ENCODE measurements at regions not wholly inside any gene's neighbourhood (a gene's known extent, or its start where the extent isn't known, plus 50 kb on each side); places are given as distances from the start of the nearest gene placed in this dataset.

DNA sequence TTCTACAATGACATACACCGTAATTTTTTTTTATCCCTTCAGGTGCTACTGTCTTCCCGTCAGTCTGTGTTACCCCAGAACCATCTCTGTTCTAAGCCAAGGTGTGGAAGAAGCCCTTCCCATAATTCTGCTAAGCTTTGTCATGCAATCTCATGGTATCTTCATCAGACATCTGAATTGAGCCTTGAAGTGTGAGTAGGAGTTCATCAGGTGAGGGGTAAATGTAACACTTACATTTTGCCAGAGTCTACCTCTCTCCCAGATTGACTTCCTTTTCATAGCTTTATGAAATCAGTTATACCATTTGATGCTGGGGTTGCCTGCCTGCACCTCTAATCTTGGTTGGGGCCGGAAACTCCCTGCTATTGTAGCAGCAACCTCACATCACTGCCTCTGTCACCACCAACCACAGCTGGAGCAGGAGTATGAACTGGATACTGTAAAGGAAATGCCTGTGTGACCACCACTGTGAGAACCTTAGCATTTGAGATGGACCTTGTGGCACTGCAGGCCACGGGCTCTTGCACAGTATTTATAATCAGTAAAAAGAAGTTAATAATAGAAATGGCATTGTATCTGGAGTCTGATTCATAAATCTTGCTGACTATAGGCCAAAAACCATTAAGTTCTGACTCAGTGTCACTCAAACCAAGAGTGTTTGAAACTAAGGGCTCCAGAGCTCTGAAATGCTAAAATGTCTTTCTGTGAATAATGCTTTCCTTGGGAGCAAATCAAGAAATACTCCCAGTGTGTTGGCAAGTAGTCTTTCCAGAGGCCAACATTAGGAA, 58.7 kb upstream of the STK38L start:
- Histone ChIP-seq H3K9ac (ENCODE audit: insufficient read length, low read depth) (no peak overlapping the region), H3K4me3 (ENCODE audit: insufficient read length, low read depth) (no peak overlapping the region), H3K36me3 (ENCODE audit: insufficient read depth, insufficient read length, low read length) (no peaks in the 10 kb centered on the region), H3K27me3 (ENCODE audit: insufficient read depth, insufficient read length) (no peaks in the 10 kb centered on the region), H3K4me1 (ENCODE audit: insufficient read depth, insufficient read length) (no peaks in the 10 kb centered on the region), H3K9me3 (ENCODE audit: insufficient read depth, low read length) (no peaks in the 10 kb centered on the region)
- TF ChIP-seq ZNF274 (IDR thresholded peaks at IDR 0.05; ENCODE audit: low read depth, low read length) (no peak), SUZ12 (IDR thresholded peaks at IDR 0.05; ENCODE audit: extremely low read depth, insufficient read depth, insufficient read length) (no peak), YY1 (IDR thresholded peaks at IDR 0.05; ENCODE audit: insufficient read depth, insufficient read length) (no peak)
- no peak for DNase-seq (ENCODE audit: low read depth, low spot score)

DNA sequence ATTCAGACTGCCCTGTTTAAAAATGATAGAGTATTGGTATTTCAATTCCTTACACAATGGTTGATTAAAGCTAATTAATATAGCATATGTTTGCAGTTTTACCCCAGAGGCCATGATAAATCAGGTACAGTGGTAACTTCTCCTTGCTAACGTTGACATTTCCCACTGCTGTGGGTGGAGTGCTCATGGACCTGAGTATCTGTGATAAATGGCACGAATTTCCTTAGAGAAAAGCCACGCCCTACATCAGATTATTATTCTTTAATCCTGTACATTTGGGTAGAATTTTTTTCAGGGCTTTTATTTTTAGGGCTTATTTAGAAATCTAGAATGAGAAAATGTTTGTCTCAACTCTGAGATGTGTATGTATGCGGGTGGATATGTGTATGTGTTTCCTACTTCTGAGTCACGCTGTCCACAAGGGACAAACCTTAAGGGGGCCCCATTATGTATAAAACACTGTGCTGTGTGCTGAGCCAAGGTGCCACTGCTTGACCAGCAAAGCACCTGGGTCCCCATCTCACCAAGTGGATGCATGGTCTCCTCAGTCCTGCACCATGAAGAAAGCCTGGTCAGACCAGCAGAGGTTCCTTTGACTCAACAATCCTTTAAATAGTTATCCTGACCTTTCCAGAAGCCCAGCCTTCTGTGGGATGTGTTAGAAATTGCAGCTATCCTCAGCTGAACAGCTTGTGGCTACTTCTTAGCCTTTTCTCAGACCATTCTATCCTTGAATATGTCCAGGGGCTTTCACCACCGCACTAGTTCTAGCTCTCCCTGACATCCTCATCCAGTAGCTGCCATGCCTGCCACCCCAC, 57.9 kb upstream of the STK38L start:
- H3K27me3 ChIP-seq (ENCODE audit: insufficient read depth, insufficient read length): no peaks in the 10 kb centered on the region
- no peak overlapping the region for H3K4me3 ChIP-seq (ENCODE audit: insufficient read length, low read depth)
- H3K9ac ChIP-seq (ENCODE audit: insufficient read length, low read depth): no peak overlapping the region
- TF ChIP-seq YY1 (IDR thresholded peaks at IDR 0.05; ENCODE audit: insufficient read depth, insufficient read length): no peak
- TF ChIP-seq SUZ12 (IDR thresholded peaks at IDR 0.05; ENCODE audit: extremely low read depth, insufficient read depth, insufficient read length): no peak
- no peak for TF ChIP-seq ZNF274 (IDR thresholded peaks at IDR 0.05; ENCODE audit: low read depth, low read length)
- H3K9me3 ChIP-seq (ENCODE audit: insufficient read depth, low read length): no peaks in the 10 kb centered on the region
- no peak for DNase-seq (ENCODE audit: low read depth, low spot score)
- H3K36me3 ChIP-seq (ENCODE audit: insufficient read depth, insufficient read length, low read length): no peaks in the 10 kb centered on the region
- no peaks in the 10 kb centered on the region for H3K4me1 ChIP-seq (ENCODE audit: insufficient read depth, insufficient read length)

- no peak for TF ChIP-seq ZNF274 (IDR thresholded peaks at IDR 0.05; ENCODE audit: low read depth, low read length)
- no peak for TF ChIP-seq SUZ12 (IDR thresholded peaks at IDR 0.05; ENCODE audit: extremely low read depth, insufficient read depth, insufficient read length)
- no peak for TF ChIP-seq YY1 (IDR thresholded peaks at IDR 0.05; ENCODE audit: insufficient read depth, insufficient read length)
- Histone ChIP-seq H3K36me3 (ENCODE audit: insufficient read depth, insufficient read length, low read length) (no peaks in the 10 kb centered on the region), H3K9me3 (ENCODE audit: insufficient read depth, low read length) (no peaks in the 10 kb centered on the region), H3K27me3 (ENCODE audit: insufficient read depth, insufficient read length) (no peaks in the 10 kb centered on the region), H3K4me3 (ENCODE audit: insufficient read length, low read depth) (no peak overlapping the region), H3K9ac (ENCODE audit: insufficient read length, low read depth) (no peak overlapping the region), H3K4me1 (ENCODE audit: insufficient read depth, insufficient read length) (no peaks in the 10 kb centered on the region)
- DNase-seq (ENCODE audit: low read depth, low spot score): no peak
Observed at GRCh38 chr12:27187697-27188096, 56.4 kb upstream of the STK38L start.

GRCh38 chr12:27190761-27191160, 53.3 kb upstream of the STK38L start:
- no peaks in the 10 kb centered on the region for H3K27me3 ChIP-seq (ENCODE audit: insufficient read depth, insufficient read length)
- H3K9me3 ChIP-seq (ENCODE audit: insufficient read depth, low read length): no peaks in the 10 kb centered on the region
- H3K4me1 ChIP-seq (ENCODE audit: insufficient read depth, insufficient read length): no peaks in the 10 kb centered on the region
- no peak overlapping the region for H3K4me3 ChIP-seq (ENCODE audit: insufficient read length, low read depth)
- H3K9ac ChIP-seq (ENCODE audit: insufficient read length, low read depth): no peak overlapping the region
- no peak for TF ChIP-seq SUZ12 (IDR thresholded peaks at IDR 0.05; ENCODE audit: extremely low read depth, insufficient read depth, insufficient read length)
- H3K36me3 ChIP-seq (ENCODE audit: insufficient read depth, insufficient read length, low read length): no peaks in the 10 kb centered on the region
- no peak for DNase-seq (ENCODE audit: low read depth, low spot score)

GRCh38 chr12:27191531-27191930, 52.6 kb upstream of the STK38L start:
- Histone ChIP-seq H3K36me3 (ENCODE audit: insufficient read depth, insufficient read length, low read length) (no peaks in the 10 kb centered on the region), H3K4me3 (ENCODE audit: insufficient read length, low read depth) (no peak overlapping the region), H3K27me3 (ENCODE audit: insufficient read depth, insufficient read length) (no peaks in the 10 kb centered on the region), H3K4me1 (ENCODE audit: insufficient read depth, insufficient read length) (no peaks in the 10 kb centered on the region), H3K9me3 (ENCODE audit: insufficient read depth, low read length) (no peaks in the 10 kb centered on the region), H3K9ac (ENCODE audit: insufficient read length, low read depth) (no peak overlapping the region)
- TF ChIP-seq ZNF274 (IDR thresholded peaks at IDR 0.05; ENCODE audit: low read depth, low read length) (no peak), SUZ12 (IDR thresholded peaks at IDR 0.05; ENCODE audit: extremely low read depth, insufficient read depth, insufficient read length) (no peak), YY1 (IDR thresholded peaks at IDR 0.05; ENCODE audit: insufficient read depth, insufficient read length) (no peak)
- DNase-seq (ENCODE audit: low read depth, low spot score): no peak

DNA sequence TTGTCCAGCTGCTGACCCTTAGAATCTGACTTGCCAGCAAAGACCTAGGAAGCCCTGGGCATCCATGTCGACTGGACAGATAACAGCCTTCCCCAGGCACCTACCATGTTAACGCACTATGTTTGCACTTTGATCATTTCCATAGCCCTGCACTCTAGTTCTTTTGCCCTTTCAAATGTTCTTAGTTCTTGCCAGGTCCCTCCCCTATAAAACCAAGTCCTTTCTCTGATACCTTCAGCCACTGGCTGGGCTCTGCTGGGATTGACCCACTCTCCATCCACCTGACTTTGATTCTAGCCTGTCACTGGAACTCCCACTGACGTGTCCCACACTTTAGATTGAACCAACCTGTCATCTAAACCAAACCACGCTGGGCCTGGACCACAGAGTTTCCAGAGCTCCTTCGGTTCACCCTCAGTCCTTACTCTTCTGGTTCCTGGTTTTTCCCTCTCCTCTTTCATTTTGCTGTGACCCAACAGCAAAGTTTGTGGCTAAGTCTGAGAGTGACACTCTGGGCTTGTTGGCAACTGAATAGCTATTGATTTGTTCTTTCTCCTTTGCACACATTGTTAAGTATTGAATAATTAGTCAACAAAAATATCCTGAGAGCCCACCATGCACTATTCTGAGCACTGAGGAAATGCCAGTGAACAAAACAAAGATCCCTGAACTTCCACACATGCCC, 51.8 kb upstream of the STK38L start:
- DNase-seq (ENCODE audit: low read depth, low spot score): no peak
- no peaks in the 10 kb centered on the region for H3K9me3 ChIP-seq (ENCODE audit: insufficient read depth, low read length)
- TF ChIP-seq ZNF274 (IDR thresholded peaks at IDR 0.05; ENCODE audit: low read depth, low read length): no peak
- TF ChIP-seq YY1 (IDR thresholded peaks at IDR 0.05; ENCODE audit: insufficient read depth, insufficient read length): no peak
- TF ChIP-seq SUZ12 (IDR thresholded peaks at IDR 0.05; ENCODE audit: extremely low read depth, insufficient read depth, insufficient read length): no peak

GRCh38 chr12:27193106-27193505, 51.0 kb upstream of the STK38L start:
- Histone ChIP-seq H3K36me3 (ENCODE audit: insufficient read depth, insufficient read length, low read length) (no peaks in the 10 kb centered on the region), H3K9ac (ENCODE audit: insufficient read length, low read depth) (no peak overlapping the region), H3K9me3 (ENCODE audit: insufficient read depth, low read length) (no peaks in the 10 kb centered on the region), H3K4me1 (ENCODE audit: insufficient read depth, insufficient read length) (no peaks in the 10 kb centered on the region), H3K27me3 (ENCODE audit: insufficient read depth, insufficient read length) (no peaks in the 10 kb centered on the region), H3K4me3 (ENCODE audit: insufficient read length, low read depth) (no peak overlapping the region)
- no peak for TF ChIP-seq SUZ12 (IDR thresholded peaks at IDR 0.05; ENCODE audit: extremely low read depth, insufficient read depth, insufficient read length)
- no peak for TF ChIP-seq ZNF274 (IDR thresholded peaks at IDR 0.05; ENCODE audit: low read depth, low read length)
- TF ChIP-seq YY1 (IDR thresholded peaks at IDR 0.05; ENCODE audit: insufficient read depth, insufficient read length): no peak
- no peak for DNase-seq (ENCODE audit: low read depth, low spot score)

More for the DNA sequence above, 51.8 kb upstream of the STK38L start:
- H3K4me1 ChIP-seq (ENCODE audit: insufficient read depth, insufficient read length): no peaks in the 10 kb centered on the region
- H3K27me3 ChIP-seq (ENCODE audit: insufficient read depth, insufficient read length): no peaks in the 10 kb centered on the region
- no peak overlapping the region for H3K4me3 ChIP-seq (ENCODE audit: insufficient read length, low read depth)
- no peaks in the 10 kb centered on the region for H3K36me3 ChIP-seq (ENCODE audit: insufficient read depth, insufficient read length, low read length)
- no peak overlapping the region for H3K9ac ChIP-seq (ENCODE audit: insufficient read length, low read depth)

All from NT2/D1 (cell line).